ENCODE measurements at regions not wholly inside any gene's neighbourhood (a gene's known extent, or its start where the extent isn't known, plus 50 kb on each side); places are given as distances from the start of the nearest gene placed in this dataset.

DNA sequence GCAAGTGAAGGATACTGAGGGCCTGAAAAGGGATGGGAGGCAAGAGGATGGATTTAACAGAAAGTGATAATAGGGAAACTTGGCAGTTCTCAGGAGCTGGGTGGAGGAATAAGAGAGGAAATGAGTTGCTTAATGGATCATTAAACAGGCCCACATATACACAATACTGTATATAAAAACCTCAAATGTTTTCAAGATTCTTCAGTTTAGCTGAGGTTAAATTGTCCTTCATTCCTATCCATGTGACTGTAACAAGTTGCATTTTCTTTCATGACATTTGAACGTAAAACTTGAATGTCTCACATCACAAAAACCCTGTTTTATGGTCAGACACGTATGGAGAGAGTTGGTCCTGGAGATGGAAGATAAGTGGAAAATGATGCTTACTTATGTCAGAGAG lies 76.5 kb upstream of the PLAC8 start:
- DNase-seq (ENCODE audit: low read depth, low spot score) = no peak
- no peak overlapping the region for H3K4me3 ChIP-seq (ENCODE audit: low read depth, low read length)
- in situ Hi-C loops (cut with HindIII; ENCODE audit: low sequenced_read_pairs) = no loop called here
- TF ChIP-seq, protein P1, sequence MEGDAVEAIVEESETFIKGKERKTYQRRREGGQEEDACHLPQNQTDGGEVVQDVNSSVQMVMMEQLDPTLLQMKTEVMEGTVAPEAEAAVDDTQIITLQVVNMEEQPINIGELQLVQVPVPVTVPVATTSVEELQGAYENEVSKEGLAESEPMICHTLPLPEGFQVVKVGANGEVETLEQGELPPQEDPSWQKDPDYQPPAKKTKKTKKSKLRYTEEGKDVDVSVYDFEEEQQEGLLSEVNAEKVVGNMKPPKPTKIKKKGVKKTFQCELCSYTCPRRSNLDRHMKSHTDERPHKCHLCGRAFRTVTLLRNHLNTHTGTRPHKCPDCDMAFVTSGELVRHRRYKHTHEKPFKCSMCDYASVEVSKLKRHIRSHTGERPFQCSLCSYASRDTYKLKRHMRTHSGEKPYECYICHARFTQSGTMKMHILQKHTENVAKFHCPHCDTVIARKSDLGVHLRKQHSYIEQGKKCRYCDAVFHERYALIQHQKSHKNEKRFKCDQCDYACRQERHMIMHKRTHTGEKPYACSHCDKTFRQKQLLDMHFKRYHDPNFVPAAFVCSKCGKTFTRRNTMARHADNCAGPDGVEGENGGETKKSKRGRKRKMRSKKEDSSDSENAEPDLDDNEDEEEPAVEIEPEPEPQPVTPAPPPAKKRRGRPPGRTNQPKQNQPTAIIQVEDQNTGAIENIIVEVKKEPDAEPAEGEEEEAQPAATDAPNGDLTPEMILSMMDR (IDR thresholded peaks at IDR 0.05; ENCODE audit: low read depth, low read length) = no peak

DNA sequence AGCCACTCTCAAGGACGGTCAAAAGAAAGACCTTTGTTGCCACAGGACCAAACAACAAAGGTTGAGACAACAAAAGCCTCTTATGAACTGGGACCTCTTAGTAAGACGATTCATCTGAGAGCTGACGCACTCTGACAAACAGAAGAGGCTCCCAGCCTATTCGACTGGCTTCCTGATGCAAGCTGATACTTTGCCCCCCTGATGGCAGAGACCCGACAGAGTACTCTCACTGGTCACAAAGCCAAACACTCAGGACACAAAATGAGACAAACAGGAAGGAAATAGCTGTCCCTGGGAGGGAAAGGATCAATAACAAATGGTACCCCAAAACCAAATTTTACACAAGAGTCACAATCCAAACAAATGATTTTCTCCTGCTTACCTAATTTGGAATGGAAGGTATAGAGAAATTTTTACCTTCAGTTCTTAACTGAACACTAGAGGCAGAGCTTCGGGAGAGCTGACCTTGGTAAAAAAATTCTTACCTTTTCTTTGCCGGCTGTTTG lies 75.2 kb upstream of the PLAC8 start:
- TF ChIP-seq, protein P1 (IDR thresholded peaks at IDR 0.05; ENCODE audit: low read depth, low read length) = no peak
- H3K4me3 ChIP-seq (ENCODE audit: low read depth, low read length) = no peak overlapping the region
- no peak for DNase-seq (ENCODE audit: low read depth, low spot score)
- in situ Hi-C loops (cut with HindIII; ENCODE audit: low sequenced_read_pairs) = no loop called here

DNA sequence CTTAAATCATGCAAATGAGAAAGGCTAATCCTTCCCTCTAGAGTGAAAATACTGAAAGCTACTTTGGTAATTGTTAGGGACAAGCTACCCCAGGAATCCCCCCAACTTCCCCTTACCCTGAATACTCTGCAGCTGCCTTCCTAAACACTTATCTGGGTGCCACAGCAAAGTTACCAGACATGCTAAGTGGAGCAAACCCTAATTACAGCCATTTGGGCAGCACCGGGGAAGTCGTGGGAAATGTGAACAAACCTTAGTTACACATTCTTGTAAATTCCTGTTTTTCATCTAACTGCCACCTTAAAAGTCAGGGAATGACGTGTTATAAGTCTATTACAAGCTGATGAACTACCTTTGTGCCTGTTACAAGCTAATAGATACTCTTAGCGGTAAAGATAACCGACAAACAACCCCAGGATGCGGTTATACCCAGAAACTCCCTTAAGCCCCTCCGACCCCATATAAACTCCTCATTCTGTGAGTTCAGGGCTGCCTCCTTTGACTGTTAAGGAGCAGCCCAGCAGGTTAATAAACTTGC lies 66.0 kb upstream of the PLAC8 start:
- DNase-seq (ENCODE audit: low read depth, low spot score) = no peak
- H3K4me3 ChIP-seq (ENCODE audit: low read depth, low read length) = no peak overlapping the region
- TF ChIP-seq, protein P1 (IDR thresholded peaks at IDR 0.05; ENCODE audit: low read depth, low read length) = no peak
- in situ Hi-C loops (cut with HindIII; ENCODE audit: low sequenced_read_pairs) = no loop called here

DNA sequence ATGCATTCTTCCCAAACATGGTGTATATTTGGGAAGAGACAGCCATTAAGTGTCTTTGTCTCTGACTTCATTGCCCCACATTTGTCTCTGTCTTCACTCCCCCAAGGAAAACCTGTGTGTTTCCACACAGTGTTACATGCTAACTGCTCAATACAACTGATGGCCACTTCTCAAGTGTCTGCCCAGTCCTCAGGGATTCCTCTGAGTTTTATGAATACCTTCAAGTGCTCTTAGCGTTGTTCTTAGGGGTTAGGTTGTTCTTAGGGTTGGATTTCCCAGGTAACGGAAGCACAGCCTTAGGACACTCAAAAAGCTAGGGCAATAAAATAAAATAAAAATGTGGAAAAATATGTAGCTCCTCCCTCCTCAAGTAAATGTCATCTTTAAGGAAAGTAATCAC lies 64.7 kb upstream of the PLAC8 start:
- TF ChIP-seq, protein P1 (IDR thresholded peaks at IDR 0.05; ENCODE audit: low read depth, low read length) = no peak
- in situ Hi-C loops (cut with HindIII; ENCODE audit: low sequenced_read_pairs) = no loop called here
- no peak overlapping the region for H3K4me3 ChIP-seq (ENCODE audit: low read depth, low read length)
- no peak for DNase-seq (ENCODE audit: low read depth, low spot score)

DNA sequence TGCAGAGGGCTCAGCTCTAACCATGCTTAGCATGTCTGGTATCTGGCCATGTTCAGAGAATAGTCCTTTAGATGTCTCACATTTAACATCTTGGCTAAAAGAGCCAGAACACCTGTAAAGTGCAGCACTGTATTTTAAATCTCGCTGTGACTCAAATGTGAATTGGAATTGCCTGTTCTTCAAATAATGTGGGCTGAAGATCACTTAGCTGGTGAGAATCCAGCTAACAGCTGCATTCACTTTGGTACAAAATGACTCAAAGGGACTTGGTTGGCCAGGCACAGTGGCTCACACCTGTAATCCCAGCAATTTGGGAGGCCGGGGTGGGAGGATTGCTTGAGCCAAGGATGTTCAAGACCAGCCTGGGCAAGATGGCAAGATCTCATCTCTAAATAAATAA lies 63.5 kb upstream of the PLAC8 start:
- H3K4me3 ChIP-seq (ENCODE audit: low read depth, low read length) = no peak overlapping the region
- in situ Hi-C loops (cut with HindIII; ENCODE audit: low sequenced_read_pairs) = no loop called here
- no peak for DNase-seq (ENCODE audit: low read depth, low spot score)
- TF ChIP-seq, protein P1 (IDR thresholded peaks at IDR 0.05; ENCODE audit: low read depth, low read length) = no peak

DNA sequence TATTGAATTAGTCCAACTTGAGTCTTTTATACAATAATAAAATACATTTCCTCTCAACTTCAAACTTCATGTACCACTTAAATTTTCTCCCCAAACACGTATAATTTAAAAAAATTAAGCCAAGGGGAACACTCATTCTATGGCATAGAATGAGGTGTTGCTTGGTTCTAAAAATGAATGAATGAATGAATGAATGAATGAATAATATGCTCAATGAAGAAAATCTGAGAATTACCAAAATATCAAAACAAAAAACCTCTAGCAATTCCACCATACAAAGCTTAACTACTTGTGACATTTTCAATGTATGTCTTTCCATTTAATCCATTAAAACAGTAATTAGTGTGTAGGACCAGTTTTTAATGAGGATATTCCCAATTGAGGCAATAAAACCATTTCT lies 62.7 kb upstream of the PLAC8 start:
- DNase-seq (ENCODE audit: low read depth, low spot score) = no peak
- no peak overlapping the region for H3K4me3 ChIP-seq (ENCODE audit: low read depth, low read length)
- TF ChIP-seq, protein P1 (IDR thresholded peaks at IDR 0.05; ENCODE audit: low read depth, low read length) = no peak
- in situ Hi-C loops (cut with HindIII; ENCODE audit: low sequenced_read_pairs) = no loop called here
